DND-41 (cell line): ENCODE measurements at regions not wholly inside any gene's neighbourhood (a gene's known extent, or its start where the extent isn't known, plus 50 kb on each side); places are given as distances from the start of the nearest gene placed in this dataset.

Experiments
- CTCF ChIP-seq: IDR thresholded peaks from 2 replicates; pipeline ENCODE4 v1.5.1; 2012; ENCODE audit warnings: borderline replicate concordance, low read length, moderate library complexity, mild to moderate bottlenecking; ENCODE audit not compliant: poor library complexity, severe bottlenecking; ENCODE audit errors: extremely low read depth
- EZH2 ChIP-seq: IDR thresholded peaks from 3 replicates; pipeline ENCODE4 v1.6.1; 2012; ENCODE audit warnings: borderline replicate concordance, low read depth, mild to moderate bottlenecking, moderate library complexity, low read length, inconsistent platforms; ENCODE audit not compliant: severe bottlenecking

DNA sequence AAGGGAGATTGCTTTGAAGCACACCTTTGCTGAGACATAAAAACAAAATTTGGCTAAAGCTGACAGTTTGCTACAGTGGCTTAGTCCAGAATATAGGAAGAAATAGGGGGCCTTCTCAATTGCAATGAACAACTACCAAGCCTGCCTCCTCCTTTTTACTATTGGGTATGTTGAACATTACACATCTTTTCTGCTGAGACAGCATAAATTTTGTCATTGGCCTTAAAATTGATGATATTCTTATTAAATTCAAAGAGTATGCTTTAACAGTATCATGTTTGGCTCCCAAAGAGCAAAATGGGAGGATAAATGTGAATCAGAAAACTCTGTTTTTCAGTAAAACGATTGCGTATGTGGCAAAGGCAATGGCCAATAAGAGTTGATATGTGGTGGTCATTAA is 721.9 kb upstream of the IGFBP7 start:
- no peak for TF ChIP-seq CTCF
- TF ChIP-seq EZH2: no peak
